ENCODE measurements at regions not wholly inside any gene's neighbourhood (a gene's known extent, or its start where the extent isn't known, plus 50 kb on each side); places are given as distances from the start of the nearest gene placed in this dataset.

DNA sequence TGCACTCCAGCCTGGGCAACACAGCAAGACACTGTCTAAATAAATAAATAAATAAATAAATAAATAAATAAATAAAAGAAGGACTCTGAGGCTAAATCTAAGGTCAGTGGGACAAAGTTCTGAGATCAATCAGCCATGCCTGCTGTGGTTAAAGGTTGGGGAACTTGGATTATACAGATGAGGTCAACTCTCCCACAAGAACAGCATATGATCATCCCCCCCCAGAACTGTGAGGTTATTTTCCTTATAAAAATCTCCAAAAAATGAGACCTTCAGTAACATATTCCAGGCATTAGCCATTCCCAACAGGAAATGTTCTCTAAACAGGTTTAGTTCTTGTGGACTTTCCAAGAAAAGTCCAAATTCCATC is 90.3 kb downstream of the C16orf95 start:
- TF ChIP-seq EZH2phosphoT487 (IDR thresholded peaks at IDR 0.05; ENCODE audit: low read length) (no peak), CTCF (IDR thresholded peaks at IDR 0.05; ENCODE audit: low read length) (no peak), EZH2 (optimal IDR thresholded peaks at IDR 0.05; ENCODE audit: low read depth, low read length) (no peak)
